ENCODE measurements at regions not wholly inside any gene's neighbourhood (a gene's known extent, or its start where the extent isn't known, plus 50 kb on each side); places are given as distances from the start of the nearest gene placed in this dataset.

DNA sequence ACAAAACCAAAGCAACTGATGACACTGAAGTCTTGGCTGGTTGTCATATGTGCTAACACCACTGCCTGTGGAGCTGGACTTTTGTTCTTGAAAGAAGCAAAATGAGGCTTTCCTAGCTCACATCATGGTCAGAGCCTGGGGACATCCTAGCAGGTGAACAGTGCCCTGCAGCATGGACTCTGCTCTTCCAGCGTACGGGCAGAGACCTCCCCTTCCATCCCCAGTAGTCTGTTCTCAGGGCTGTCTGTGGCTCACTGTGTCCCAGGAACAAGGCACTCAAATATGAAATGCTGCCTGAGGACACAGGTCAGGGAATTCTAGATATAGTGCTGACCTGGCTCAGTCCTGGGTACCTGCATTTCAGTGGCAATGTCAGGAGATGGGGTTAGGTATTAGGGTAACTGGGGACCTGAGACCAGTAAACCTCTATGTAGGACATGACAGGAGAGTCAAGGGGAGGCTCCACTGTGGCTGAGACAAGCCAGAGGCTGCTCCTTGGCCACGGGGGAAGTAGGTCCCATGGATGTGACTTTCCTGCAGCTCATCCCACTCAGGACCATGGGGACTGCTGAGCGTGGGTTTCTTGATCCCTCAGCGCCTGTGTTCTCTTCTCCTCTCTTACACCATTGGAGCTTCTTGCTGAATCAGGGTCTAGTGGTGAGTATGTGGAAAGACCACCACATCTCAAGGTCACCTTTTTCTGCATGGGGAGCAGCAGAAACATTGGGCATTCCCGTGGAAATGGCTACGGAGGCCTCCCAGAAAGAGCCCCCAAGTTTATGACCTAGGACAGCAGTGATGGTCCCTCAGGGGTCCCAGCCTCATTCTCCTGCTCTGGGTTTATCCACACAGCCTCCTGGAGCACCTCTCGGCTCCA lies 80.1 kb downstream of the ZNF280B start:
- TF ChIP-seq, protein P1, sequence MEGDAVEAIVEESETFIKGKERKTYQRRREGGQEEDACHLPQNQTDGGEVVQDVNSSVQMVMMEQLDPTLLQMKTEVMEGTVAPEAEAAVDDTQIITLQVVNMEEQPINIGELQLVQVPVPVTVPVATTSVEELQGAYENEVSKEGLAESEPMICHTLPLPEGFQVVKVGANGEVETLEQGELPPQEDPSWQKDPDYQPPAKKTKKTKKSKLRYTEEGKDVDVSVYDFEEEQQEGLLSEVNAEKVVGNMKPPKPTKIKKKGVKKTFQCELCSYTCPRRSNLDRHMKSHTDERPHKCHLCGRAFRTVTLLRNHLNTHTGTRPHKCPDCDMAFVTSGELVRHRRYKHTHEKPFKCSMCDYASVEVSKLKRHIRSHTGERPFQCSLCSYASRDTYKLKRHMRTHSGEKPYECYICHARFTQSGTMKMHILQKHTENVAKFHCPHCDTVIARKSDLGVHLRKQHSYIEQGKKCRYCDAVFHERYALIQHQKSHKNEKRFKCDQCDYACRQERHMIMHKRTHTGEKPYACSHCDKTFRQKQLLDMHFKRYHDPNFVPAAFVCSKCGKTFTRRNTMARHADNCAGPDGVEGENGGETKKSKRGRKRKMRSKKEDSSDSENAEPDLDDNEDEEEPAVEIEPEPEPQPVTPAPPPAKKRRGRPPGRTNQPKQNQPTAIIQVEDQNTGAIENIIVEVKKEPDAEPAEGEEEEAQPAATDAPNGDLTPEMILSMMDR (IDR thresholded peaks at IDR 0.05): no peak
- TF ChIP-seq POLR2A (IDR thresholded peaks at IDR 0.05): no peak

Measured in adrenal gland (tissue), 5 donors.